Breast epithelium (tissue), 3 donors: ENCODE measurements at regions not wholly inside any gene's neighbourhood (a gene's known extent, or its start where the extent isn't known, plus 50 kb on each side); places are given as distances from the start of the nearest gene placed in this dataset.

Experiments
- CTCF ChIP-seq, 3 donors: fragments of 450-650 bp; IDR thresholded peaks; one replicate each; pipeline ENCODE4 v1.5.1; 2016 to 2017; ENCODE audit warnings: antibody characterized with exemption in 3 of 3, mild to moderate bottlenecking in 3 of 3, moderate library complexity in 3 of 3
- POLR2A ChIP-seq: fragments of 450-650 bp; IDR thresholded peaks from one replicate; pipeline ENCODE4 v1.6.1; 2016; ENCODE audit warnings: antibody characterized with exemption, mild to moderate bottlenecking, moderate library complexity
- POLR2AphosphoS5 ChIP-seq, 3 donors: sonication (generic); formaldehyde crosslinking; IDR thresholded peaks; one replicate each; pipeline ENCODE4 v1.6.1; 2017; ENCODE audit warnings: antibody characterized with exemption in 3 of 3

- TF ChIP-seq CTCF (IDR thresholded peaks at IDR 0.05) (no peak), POLR2A (no peak), POLR2AphosphoS5 (IDR thresholded peaks at IDR 0.05) (no peak)
Measured at GRCh38 chr3:167895178-167895577, 159.7 kb downstream of the SERPINI1 start.
